HepG2 (cell line): ENCODE measurements at regions not wholly inside any gene's neighbourhood (a gene's known extent, or its start where the extent isn't known, plus 50 kb on each side); places are given as distances from the start of the nearest gene placed in this dataset.

Source experiments
- ATAC-seq: fragments of 200-7000 bp; cut with Tn5 transposase; 3 replicates; pipeline ENCODE4 v1.9.1; 2020; ENCODE audit warnings: mild to moderate bottlenecking, moderate library complexity
- BruUV-seq: library from RNA; stranded (reverse); fragments of 400-500 nt; replicated peaks from 2 replicates; lab custom pipeline; 2021; lab: Mats Ljungman, UMichigan
- CTCF ChIA-PET: fragments of 300-600 bp; formaldehyde crosslinking; extraction: SDS; loops from one replicate; lab custom pipeline; 2021; ENCODE audit warnings: low total read pairs, inconsistent platforms, low intra/inter-chr PET ratio; lab: Yijun Ruan, JAX
- POLR2A ChIA-PET: fragments of 350-600 bp; sonication (Branson Sonifier 250); formaldehyde crosslinking; loops from one replicate; lab custom pipeline; 2020; ENCODE audit warnings: antibody characterized with exemption, inconsistent platforms; lab: Yijun Ruan, JAX
- DNase-seq: peaks from one replicate; pipeline ENCODE4 v3.0.0-alpha.2; 2015; ENCODE audit warnings: low spot score
- FAIRE-seq: peaks from 3 replicates; lab custom pipeline; 2011; peaks lifted over from hg19 to GRCh38; lab: Jason Lieb, UNC
- H2AFZ ChIP-seq: one replicate; pipeline ENCODE4 v1.6.1; 2011; ENCODE audit warnings: low read length, inconsistent platforms
- H3K27ac ChIP-seq: fragments of 300-600 bp; 3 replicates; pipeline ENCODE4 v1.8.0; 2011; ENCODE audit warnings: mixed run types, mild to moderate bottlenecking, mixed read lengths, low read length, inconsistent platforms; ENCODE audit not compliant: insufficient read depth; ENCODE audit errors: extremely low read length
- H3K27me3 ChIP-seq, 2 experiments: fragments of 200-600 bp in 1 of 2; 2 replicates in 1 of 2; 3 replicates in 1 of 2; pipeline versions ENCODE4 v1.6.0 to v1.8.0; 2011; ENCODE audit warnings: low read length in 2 of 2, mild to moderate bottlenecking in 2 of 2, moderate library complexity in 2 of 2, inconsistent platforms in 1 of 2; ENCODE audit not compliant: insufficient read depth in 2 of 2, control insufficient read depth in 1 of 2
- H3K36me3 ChIP-seq, 2 experiments: fragments of 200-600 bp in 1 of 2; replicated peaks in 1 of 2; 2 replicates in 1 of 2; 3 replicates in 1 of 2; pipeline versions ENCODE4 v1.5.1 to v1.8.0; 2011; ENCODE audit warnings: low read length in 2 of 2, inconsistent platforms in 1 of 2; ENCODE audit not compliant: insufficient read depth in 2 of 2, control insufficient read depth in 1 of 2
- H3K4me1 ChIP-seq: 2 replicates; pipeline ENCODE4 v1.5.1; 2012; ENCODE audit warnings: low read length, inconsistent platforms; ENCODE audit not compliant: insufficient read depth
- H3K4me2 ChIP-seq: 2 replicates; pipeline ENCODE4 v1.6.0; 2011; ENCODE audit warnings: low read depth, low read length, inconsistent platforms
- H3K4me3 ChIP-seq, 3 experiments: fragments of 200-600 bp in 1 of 3; sonication (generic), shearing (Covaris generic) in 1 of 3; replicated peaks in 1 of 3; 2 replicates each; pipeline ENCODE4 v1.5.1; 2011 to 2016; ENCODE audit warnings: low read length in 3 of 3, inconsistent platforms in 2 of 3, low read depth in 2 of 3, mild to moderate bottlenecking in 2 of 3, control low read depth in 1 of 3, mixed read lengths in 1 of 3; ENCODE audit not compliant: insufficient read depth in 1 of 3
- H3K79me2 ChIP-seq: one replicate; pipeline ENCODE4 v1.6.1; 2011; ENCODE audit warnings: low read length, inconsistent platforms; ENCODE audit not compliant: insufficient read depth
- H3K9ac ChIP-seq: 2 replicates; pipeline ENCODE4 v1.6.0; 2011; ENCODE audit warnings: mild to moderate bottlenecking, low read depth, low read length, inconsistent platforms; ENCODE audit not compliant: insufficient read depth
- H3K9me3 ChIP-seq: 2 replicates; pipeline ENCODE4 v1.5.1; 2012; ENCODE audit warnings: mild to moderate bottlenecking, low read length
- H4K20me1 ChIP-seq: 2 replicates; pipeline ENCODE4 v1.6.0; 2011; ENCODE audit warnings: inconsistent platforms, mild to moderate bottlenecking, low read length, moderate library complexity; ENCODE audit not compliant: insufficient read depth
- ZNF451 ChIP-seq: sonication (generic); formaldehyde crosslinking; IDR thresholded peaks from 2 replicates; pipeline ENCODE4 v1.5.0; 2020; ENCODE audit warnings: mild to moderate bottlenecking, missing genetic modification reagents
- WGBS: methylation state at CpG from one replicate; pipeline ENCODE4 v1.1.6; 2017; ENCODE audit warnings: low lambda C conversion rate; 5-methylcytosine and 5-hydroxymethylcytosine counted together
- in situ Hi-C: cut with HindIII; loops from 2 replicates; pipeline ENCODE4 v1.10.0; 2017; ENCODE audit warnings: low pct_unique_long_range_greater_than_20kb; ENCODE audit not compliant: extremely low pct_ligation_motif_present
- intact Hi-C: fragments of 100-400 bp; cut with micrococcal nuclease; formaldehyde crosslinking; loops from one replicate; pipeline ENCODE4 v1.10.0; 2022; ENCODE audit not compliant: unreplicated experiment
- TF ChIP-seq, protein P1 (sequence below): sonication (generic); formaldehyde crosslinking; IDR thresholded peaks from 2 replicates; pipeline ENCODE4 v1.8.0; 2022; ENCODE audit warnings: missing genetic modification reagents, mild to moderate bottlenecking, moderate library complexity, borderline replicate concordance
- TF ChIP-seq, protein P2 (sequence below): sonication (generic); formaldehyde crosslinking; IDR thresholded peaks from 2 replicates; pipeline ENCODE4 v1.5.1; 2020; ENCODE audit warnings: mild to moderate bottlenecking, missing genetic modification reagents, moderate library complexity
- TF ChIP-seq, protein P3 (sequence below): sonication (generic); formaldehyde crosslinking; IDR thresholded peaks from 2 replicates; pipeline ENCODE4 v1.4.0; 2020; ENCODE audit warnings: missing genetic modification reagents, mild to moderate bottlenecking, borderline replicate concordance

DNA sequence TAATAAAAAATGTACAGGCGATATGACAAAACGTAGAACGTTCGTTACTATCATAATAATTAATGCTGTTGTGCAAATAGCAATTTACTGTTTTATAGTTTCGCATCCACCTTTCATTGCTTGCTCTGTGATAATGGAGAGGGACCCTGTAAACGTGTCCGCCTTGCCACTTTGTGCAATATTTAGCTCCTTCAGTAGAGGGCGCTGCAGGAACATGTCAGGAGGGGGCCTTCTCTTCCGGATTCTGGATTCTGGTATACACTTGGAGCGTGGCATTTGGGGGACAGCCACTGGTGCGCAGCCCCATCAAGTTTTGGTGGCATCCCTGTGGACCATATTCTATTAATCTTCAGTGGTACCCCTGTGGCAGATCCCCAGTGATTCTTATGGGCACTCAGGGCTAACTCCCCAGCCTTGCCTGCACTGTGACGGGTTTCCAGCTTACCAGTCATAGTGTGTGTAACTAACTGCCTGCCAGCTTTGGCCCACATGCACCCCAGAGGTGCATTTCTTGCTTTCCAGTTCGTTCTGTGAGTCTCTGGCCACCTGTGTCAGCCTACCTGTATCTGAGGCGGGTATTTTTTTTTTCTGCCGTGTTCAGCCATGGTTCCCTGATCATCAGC is 140.3 kb downstream of the CYRIA start (continued):
- TF ChIP-seq, protein P1, sequence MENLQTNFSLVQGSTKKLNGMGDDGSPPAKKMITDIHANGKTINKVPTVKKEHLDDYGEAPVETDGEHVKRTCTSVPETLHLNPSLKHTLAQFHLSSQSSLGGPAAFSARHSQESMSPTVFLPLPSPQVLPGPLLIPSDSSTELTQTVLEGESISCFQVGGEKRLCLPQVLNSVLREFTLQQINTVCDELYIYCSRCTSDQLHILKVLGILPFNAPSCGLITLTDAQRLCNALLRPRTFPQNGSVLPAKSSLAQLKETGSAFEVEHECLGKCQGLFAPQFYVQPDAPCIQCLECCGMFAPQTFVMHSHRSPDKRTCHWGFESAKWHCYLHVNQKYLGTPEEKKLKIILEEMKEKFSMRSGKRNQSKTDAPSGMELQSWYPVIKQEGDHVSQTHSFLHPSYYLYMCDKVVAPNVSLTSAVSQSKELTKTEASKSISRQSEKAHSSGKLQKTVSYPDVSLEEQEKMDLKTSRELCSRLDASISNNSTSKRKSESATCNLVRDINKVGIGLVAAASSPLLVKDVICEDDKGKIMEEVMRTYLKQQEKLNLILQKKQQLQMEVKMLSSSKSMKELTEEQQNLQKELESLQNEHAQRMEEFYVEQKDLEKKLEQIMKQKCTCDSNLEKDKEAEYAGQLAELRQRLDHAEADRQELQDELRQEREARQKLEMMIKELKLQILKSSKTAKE (CRISPR knock-in tag): no peak
- TF ChIP-seq, all 625 proteins: peak for 3

DNA sequence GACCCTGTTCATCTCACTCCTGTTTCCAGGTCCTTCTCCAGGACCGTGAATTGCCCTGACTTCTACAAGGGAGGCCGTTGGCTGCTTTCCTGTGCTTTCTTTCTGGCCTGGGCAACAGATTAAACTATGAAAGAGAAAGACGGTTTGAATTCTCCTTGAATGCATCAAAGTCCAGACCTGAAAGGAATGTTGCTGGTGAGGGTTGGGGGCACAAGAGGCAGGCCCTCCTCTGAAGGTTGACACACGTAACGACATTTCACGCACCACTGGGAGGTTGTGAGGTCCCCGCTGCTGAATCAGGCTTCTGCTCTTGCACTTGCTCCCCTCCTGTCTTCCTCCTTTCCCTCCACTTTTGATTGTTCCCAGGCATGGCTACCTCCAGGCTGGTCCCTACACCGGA is 141.9 kb downstream of the CYRIA start:
- no peak overlapping the region for H2AFZ ChIP-seq
- ChIA-PET CTCF (no interaction called here), POLR2A (no interaction called here)
- TF ChIP-seq, protein P2, sequence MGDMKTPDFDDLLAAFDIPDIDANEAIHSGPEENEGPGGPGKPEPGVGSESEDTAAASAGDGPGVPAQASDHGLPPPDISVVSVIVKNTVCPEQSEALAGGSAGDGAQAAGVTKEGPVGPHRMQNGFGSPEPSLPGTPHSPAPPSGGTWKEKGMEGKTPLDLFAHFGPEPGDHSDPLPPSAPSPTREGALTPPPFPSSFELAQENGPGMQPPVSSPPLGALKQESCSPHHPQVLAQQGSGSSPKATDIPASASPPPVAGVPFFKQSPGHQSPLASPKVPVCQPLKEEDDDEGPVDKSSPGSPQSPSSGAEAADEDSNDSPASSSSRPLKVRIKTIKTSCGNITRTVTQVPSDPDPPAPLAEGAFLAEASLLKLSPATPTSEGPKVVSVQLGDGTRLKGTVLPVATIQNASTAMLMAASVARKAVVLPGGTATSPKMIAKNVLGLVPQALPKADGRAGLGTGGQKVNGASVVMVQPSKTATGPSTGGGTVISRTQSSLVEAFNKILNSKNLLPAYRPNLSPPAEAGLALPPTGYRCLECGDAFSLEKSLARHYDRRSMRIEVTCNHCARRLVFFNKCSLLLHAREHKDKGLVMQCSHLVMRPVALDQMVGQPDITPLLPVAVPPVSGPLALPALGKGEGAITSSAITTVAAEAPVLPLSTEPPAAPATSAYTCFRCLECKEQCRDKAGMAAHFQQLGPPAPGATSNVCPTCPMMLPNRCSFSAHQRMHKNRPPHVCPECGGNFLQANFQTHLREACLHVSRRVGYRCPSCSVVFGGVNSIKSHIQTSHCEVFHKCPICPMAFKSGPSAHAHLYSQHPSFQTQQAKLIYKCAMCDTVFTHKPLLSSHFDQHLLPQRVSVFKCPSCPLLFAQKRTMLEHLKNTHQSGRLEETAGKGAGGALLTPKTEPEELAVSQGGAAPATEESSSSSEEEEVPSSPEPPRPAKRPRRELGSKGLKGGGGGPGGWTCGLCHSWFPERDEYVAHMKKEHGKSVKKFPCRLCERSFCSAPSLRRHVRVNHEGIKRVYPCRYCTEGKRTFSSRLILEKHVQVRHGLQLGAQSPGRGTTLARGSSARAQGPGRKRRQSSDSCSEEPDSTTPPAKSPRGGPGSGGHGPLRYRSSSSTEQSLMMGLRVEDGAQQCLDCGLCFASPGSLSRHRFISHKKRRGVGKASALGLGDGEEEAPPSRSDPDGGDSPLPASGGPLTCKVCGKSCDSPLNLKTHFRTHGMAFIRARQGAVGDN (CRISPR knock-in tag): no peak
- TF ChIP-seq, protein P3, sequence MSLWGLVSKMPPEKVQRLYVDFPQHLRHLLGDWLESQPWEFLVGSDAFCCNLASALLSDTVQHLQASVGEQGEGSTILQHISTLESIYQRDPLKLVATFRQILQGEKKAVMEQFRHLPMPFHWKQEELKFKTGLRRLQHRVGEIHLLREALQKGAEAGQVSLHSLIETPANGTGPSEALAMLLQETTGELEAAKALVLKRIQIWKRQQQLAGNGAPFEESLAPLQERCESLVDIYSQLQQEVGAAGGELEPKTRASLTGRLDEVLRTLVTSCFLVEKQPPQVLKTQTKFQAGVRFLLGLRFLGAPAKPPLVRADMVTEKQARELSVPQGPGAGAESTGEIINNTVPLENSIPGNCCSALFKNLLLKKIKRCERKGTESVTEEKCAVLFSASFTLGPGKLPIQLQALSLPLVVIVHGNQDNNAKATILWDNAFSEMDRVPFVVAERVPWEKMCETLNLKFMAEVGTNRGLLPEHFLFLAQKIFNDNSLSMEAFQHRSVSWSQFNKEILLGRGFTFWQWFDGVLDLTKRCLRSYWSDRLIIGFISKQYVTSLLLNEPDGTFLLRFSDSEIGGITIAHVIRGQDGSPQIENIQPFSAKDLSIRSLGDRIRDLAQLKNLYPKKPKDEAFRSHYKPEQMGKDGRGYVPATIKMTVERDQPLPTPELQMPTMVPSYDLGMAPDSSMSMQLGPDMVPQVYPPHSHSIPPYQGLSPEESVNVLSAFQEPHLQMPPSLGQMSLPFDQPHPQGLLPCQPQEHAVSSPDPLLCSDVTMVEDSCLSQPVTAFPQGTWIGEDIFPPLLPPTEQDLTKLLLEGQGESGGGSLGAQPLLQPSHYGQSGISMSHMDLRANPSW (CRISPR knock-in tag): no peak
- TF ChIP-seq ZNF451 (CRISPR knock-in tag): no peak
- H3K9me3 ChIP-seq: no peaks in the 10 kb centered on the region
- no peaks in the 10 kb centered on the region for H3K36me3 ChIP-seq
- ATAC-seq (no peak), FAIRE-seq (no peak), DNase-seq (no peak)
- no peak overlapping the region for H3K27ac ChIP-seq
- H3K27me3 ChIP-seq: no peaks in the 10 kb centered on the region
- no peak overlapping the region for H3K9ac ChIP-seq
- H3K4me2 ChIP-seq: no peak overlapping the region
- H4K20me1 ChIP-seq: no peaks in the 10 kb centered on the region
- H3K4me3 ChIP-seq: no peak overlapping the region
- no peaks in the 10 kb centered on the region for H3K4me1 ChIP-seq
- H3K79me2 ChIP-seq: no peaks in the 10 kb centered on the region
- no TSS peak for BruUV-seq
- WGBS: 44% methylated on average over 8 of the region's 8 CpGs
- intact Hi-C loops (no loop called here), in situ Hi-C loops (no loop called here)
